Neural cell (in vitro differentiated cells): ENCODE measurements at regions not wholly inside any gene's neighbourhood (a gene's known extent, or its start where the extent isn't known, plus 50 kb on each side); places are given as distances from the start of the nearest gene placed in this dataset.
"Not testable (repeated sequence)": the region's sequence is repeated elsewhere in the genome, so short reads cannot be mapped to it uniquely, and the experiment has no call there.

Experiments
- H2AFZ ChIP-seq: fragments of 200-600, 300-800 bp; sonication (generic), shearing (Covaris generic); 2 replicates; pipeline ENCODE4 v1.6.0; 2014; ENCODE audit warnings: low read depth, mild to moderate bottlenecking, antibody characterized with exemption, low read length, moderate library complexity
- H3F3A ChIP-seq: fragments of 200-600 bp; shearing (Covaris generic); 2 replicates; pipeline ENCODE4 v1.6.1; 2016; ENCODE audit warnings: mild to moderate bottlenecking, moderate library complexity, mixed read lengths, antibody characterized with exemption, low read length; ENCODE audit not compliant: insufficient read depth, poor library complexity, severe bottlenecking
- H3K27ac ChIP-seq: fragments of 200-600, 300-800 bp; sonication (generic), shearing (Covaris generic); 2 replicates; pipeline ENCODE4 v1.5.1; 2014; ENCODE audit warnings: mild to moderate bottlenecking, low read length, moderate library complexity
- H3K27me3 ChIP-seq: fragments of 300-800, 200-600 bp; sonication (generic), shearing (Covaris generic); 2 replicates; pipeline ENCODE4 v1.6.0; 2014; ENCODE audit warnings: mild to moderate bottlenecking, low read depth, low read length, moderate library complexity; ENCODE audit not compliant: insufficient read depth
- H3K36me3 ChIP-seq: fragments of 300-800, 200-600 bp; sonication (generic), shearing (Covaris generic); 2 replicates; pipeline ENCODE4 v1.5.1; 2014; ENCODE audit warnings: mild to moderate bottlenecking, antibody characterized with exemption, low read length, moderate library complexity; ENCODE audit not compliant: insufficient read depth
- H3K4me2 ChIP-seq: fragments of 300-800, 200-600 bp; sonication (generic), shearing (Covaris generic); 2 replicates; pipeline ENCODE4 v1.6.0; 2014; ENCODE audit warnings: mild to moderate bottlenecking, low read length
- H3K4me3 ChIP-seq: fragments of 300-800, 200-600 bp; sonication (generic), shearing (Covaris generic); 2 replicates; pipeline ENCODE4 v1.5.1; 2014; ENCODE audit warnings: mild to moderate bottlenecking, low read length, moderate library complexity
- H3K79me2 ChIP-seq: fragments of 200-600 bp; shearing (Covaris generic); replicated peaks from 2 replicates; pipeline ENCODE4 v1.6.0; 2014; ENCODE audit warnings: mild to moderate bottlenecking, low read length, moderate library complexity; ENCODE audit not compliant: insufficient read depth
- H3K9ac ChIP-seq: fragments of 300-800, 200-600 bp; sonication (generic), shearing (Covaris generic); 2 replicates; pipeline ENCODE4 v1.6.1; 2016; ENCODE audit warnings: mild to moderate bottlenecking, low read length, mixed read lengths
- H3K9me2 ChIP-seq: fragments of 200-600 bp; shearing (Covaris generic); 2 replicates; pipeline ENCODE4 v1.6.1; 2016; ENCODE audit warnings: mild to moderate bottlenecking, low read length, mixed read lengths; ENCODE audit not compliant: insufficient read depth
- H3K9me3 ChIP-seq: fragments of 200-600, 300-800 bp; sonication (generic), shearing (Covaris generic); 2 replicates; pipeline ENCODE4 v1.6.1; 2016; ENCODE audit warnings: mild to moderate bottlenecking, mixed run types, low read length, moderate library complexity, mixed read lengths
- H4K20me1 ChIP-seq: fragments of 200-600 bp; shearing (Covaris generic); 2 replicates; pipeline ENCODE4 v1.6.1; 2016; ENCODE audit warnings: mild to moderate bottlenecking, mixed run types; ENCODE audit not compliant: insufficient read depth
- EP300 ChIP-seq: fragments of 450-650 bp; conservative IDR thresholded peaks from 2 replicates; pipeline ENCODE4 v1.6.1; 2014; ENCODE audit warnings: antibody characterized with exemption, mild to moderate bottlenecking, moderate library complexity; ENCODE audit not compliant: poor library complexity, severe bottlenecking
- EZH2 ChIP-seq: fragments of 200-600, 300-800 bp; shearing (Covaris generic), sonication (generic); IDR thresholded peaks from 2 replicates; pipeline ENCODE4 v1.6.1; 2014; ENCODE audit warnings: antibody characterized with exemption, low read length, borderline replicate concordance, mild to moderate bottlenecking; ENCODE audit not compliant: insufficient read depth, poor library complexity, severe bottlenecking
- MXI1 ChIP-seq: fragments of 450-650 bp; conservative IDR thresholded peaks from 2 replicates; pipeline ENCODE4 v1.6.1; 2014; ENCODE audit warnings: antibody characterized with exemption, mild to moderate bottlenecking; ENCODE audit not compliant: poor library complexity, severe bottlenecking
- POLR2AphosphoS5 ChIP-seq: IDR thresholded peaks from 2 replicates; pipeline ENCODE4 v1.6.1; 2012
- RAD21 ChIP-seq: fragments of 450-650 bp; conservative IDR thresholded peaks from 2 replicates; pipeline ENCODE4 v1.6.1; 2014; ENCODE audit warnings: antibody characterized with exemption, mild to moderate bottlenecking, moderate library complexity
- SMC3 ChIP-seq: fragments of 450-650 bp; conservative IDR thresholded peaks from 2 replicates; pipeline ENCODE4 v1.6.1; 2014; ENCODE audit warnings: antibody characterized with exemption, mild to moderate bottlenecking, moderate library complexity; ENCODE audit not compliant: poor library complexity
- TAF1 ChIP-seq: IDR thresholded peaks from 2 replicates; pipeline ENCODE4 v1.6.1; 2012; ENCODE audit warnings: low read depth
- TF ChIP-seq, protein P1 (sequence below): fragments of 450-650 bp; IDR thresholded peaks from 2 replicates; pipeline ENCODE4 v1.5.1; 2014; ENCODE audit warnings: antibody characterized with exemption, mild to moderate bottlenecking, moderate library complexity; ENCODE audit not compliant: poor library complexity, severe bottlenecking
- TF ChIP-seq, protein P2 (sequence below): IDR thresholded peaks from 2 replicates; pipeline ENCODE4 v1.6.1; 2012; ENCODE audit warnings: borderline replicate concordance

DNA sequence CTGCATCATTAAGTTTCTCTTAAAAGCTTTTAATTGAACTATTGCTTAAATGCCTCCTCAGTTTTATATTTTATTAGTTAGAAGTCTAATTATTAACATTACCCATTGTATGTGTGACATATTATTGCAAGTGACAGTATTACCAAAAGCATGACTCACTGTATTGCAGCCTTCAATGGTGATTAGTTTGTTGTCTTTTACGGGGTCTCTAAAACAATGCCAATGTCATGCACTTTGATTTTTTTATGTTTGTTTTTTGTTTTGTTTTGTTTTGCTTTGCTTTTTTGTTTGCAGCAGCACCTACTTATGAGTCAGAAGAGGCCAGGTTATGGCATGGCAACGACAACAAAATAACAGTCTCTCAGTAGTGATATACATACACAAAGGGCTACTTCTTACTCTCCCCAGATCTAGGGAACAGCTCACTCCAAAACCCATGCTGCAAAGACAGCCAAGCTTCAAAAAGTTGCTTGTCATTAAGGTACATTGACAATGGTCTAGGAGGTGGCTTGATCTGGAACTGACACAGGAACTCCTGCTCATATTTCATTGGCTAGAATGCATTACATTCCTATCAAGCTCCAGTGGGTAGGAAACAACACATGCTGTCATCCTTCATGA is 293.7 kb upstream of the POM121L12 start:
- H3K27ac ChIP-seq = no peak overlapping the region
- no peak for TF ChIP-seq POLR2AphosphoS5
- TF ChIP-seq, protein P1, sequence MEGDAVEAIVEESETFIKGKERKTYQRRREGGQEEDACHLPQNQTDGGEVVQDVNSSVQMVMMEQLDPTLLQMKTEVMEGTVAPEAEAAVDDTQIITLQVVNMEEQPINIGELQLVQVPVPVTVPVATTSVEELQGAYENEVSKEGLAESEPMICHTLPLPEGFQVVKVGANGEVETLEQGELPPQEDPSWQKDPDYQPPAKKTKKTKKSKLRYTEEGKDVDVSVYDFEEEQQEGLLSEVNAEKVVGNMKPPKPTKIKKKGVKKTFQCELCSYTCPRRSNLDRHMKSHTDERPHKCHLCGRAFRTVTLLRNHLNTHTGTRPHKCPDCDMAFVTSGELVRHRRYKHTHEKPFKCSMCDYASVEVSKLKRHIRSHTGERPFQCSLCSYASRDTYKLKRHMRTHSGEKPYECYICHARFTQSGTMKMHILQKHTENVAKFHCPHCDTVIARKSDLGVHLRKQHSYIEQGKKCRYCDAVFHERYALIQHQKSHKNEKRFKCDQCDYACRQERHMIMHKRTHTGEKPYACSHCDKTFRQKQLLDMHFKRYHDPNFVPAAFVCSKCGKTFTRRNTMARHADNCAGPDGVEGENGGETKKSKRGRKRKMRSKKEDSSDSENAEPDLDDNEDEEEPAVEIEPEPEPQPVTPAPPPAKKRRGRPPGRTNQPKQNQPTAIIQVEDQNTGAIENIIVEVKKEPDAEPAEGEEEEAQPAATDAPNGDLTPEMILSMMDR = no peak
- TF ChIP-seq, protein P2, sequence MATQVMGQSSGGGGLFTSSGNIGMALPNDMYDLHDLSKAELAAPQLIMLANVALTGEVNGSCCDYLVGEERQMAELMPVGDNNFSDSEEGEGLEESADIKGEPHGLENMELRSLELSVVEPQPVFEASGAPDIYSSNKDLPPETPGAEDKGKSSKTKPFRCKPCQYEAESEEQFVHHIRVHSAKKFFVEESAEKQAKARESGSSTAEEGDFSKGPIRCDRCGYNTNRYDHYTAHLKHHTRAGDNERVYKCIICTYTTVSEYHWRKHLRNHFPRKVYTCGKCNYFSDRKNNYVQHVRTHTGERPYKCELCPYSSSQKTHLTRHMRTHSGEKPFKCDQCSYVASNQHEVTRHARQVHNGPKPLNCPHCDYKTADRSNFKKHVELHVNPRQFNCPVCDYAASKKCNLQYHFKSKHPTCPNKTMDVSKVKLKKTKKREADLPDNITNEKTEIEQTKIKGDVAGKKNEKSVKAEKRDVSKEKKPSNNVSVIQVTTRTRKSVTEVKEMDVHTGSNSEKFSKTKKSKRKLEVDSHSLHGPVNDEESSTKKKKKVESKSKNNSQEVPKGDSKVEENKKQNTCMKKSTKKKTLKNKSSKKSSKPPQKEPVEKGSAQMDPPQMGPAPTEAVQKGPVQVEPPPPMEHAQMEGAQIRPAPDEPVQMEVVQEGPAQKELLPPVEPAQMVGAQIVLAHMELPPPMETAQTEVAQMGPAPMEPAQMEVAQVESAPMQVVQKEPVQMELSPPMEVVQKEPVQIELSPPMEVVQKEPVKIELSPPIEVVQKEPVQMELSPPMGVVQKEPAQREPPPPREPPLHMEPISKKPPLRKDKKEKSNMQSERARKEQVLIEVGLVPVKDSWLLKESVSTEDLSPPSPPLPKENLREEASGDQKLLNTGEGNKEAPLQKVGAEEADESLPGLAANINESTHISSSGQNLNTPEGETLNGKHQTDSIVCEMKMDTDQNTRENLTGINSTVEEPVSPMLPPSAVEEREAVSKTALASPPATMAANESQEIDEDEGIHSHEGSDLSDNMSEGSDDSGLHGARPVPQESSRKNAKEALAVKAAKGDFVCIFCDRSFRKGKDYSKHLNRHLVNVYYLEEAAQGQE = no peak
- no peaks in the 10 kb centered on the region for H3K36me3 ChIP-seq
- H4K20me1 ChIP-seq = no peaks in the 10 kb centered on the region
- no peak overlapping the region for H3K4me3 ChIP-seq
- no peaks in the 10 kb centered on the region for H3K79me2 ChIP-seq
- H3K9ac ChIP-seq = no peak overlapping the region
- H2AFZ ChIP-seq = no peak overlapping the region
- H3K27me3 ChIP-seq = no peaks in the 10 kb centered on the region
- H3K4me2 ChIP-seq = no peak overlapping the region
- no peaks in the 10 kb centered on the region for H3K9me3 ChIP-seq
- H3F3A ChIP-seq = no peaks in the 10 kb centered on the region
- H3K9me2 ChIP-seq = no peaks in the 10 kb centered on the region

DNA sequence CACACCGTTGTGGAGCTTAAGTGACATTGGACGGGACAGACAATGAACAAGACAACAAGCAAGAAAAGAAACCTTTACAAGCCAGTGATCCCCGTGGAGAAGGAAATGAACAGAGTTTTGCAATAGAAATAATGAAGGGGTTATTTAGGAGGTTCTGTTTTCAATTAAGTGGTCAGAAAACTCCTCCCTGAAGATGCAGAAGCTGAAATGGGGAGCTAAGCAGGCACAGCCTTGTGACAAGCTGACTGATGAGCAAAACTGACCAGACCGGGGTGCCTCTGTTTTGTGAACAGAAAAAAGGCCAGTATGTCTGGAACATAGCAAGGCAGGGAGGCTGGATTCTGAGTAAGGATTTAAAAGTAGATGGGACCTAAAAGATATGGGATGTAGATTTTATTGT is 299.8 kb upstream of the POM121L12 start:
- Histone ChIP-seq H3K9me3 (no peaks in the 10 kb centered on the region), H3K9ac (no peak overlapping the region), H3K27ac (no peak overlapping the region), H3K4me2 (no peak overlapping the region), H3K4me3 (no peak overlapping the region), H3F3A (no peaks in the 10 kb centered on the region), H3K9me2 (no peaks in the 10 kb centered on the region), H3K27me3 (no peaks in the 10 kb centered on the region), H2AFZ (no peak overlapping the region), H3K79me2 (no peaks in the 10 kb centered on the region), H3K36me3 (no peaks in the 10 kb centered on the region), H4K20me1 (no peaks in the 10 kb centered on the region)
- no peak for TF ChIP-seq EZH2
- no peak for TF ChIP-seq SMC3
- no peak for TF ChIP-seq EP300
- no peak for TF ChIP-seq MXI1
- no peak for TF ChIP-seq POLR2AphosphoS5
- TF ChIP-seq, protein P1 = no peak
- TF ChIP-seq TAF1 = no peak
- TF ChIP-seq RAD21 = no peak
- TF ChIP-seq, protein P2 = no peak

DNA sequence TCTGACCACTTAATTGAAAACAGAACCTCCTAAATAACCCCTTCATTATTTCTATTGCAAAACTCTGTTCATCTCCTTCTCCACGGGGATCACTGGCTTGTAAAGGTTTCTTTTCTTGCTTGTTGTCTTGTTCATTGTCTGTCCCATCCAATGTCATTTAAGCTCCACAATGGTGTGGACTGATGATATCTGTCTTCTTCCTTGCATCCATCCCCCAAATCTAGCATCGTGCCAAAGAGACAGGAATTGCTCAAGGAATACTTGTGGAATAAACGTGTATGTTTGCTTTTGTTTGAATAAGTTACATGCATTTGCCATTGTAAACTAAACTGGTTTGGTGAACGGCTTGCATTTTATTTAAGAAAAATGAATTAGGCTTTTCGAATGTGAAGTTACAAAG is 306.8 kb upstream of the POM121L12 start:
- not testable (repeated sequence) for H3F3A ChIP-seq, H2AFZ ChIP-seq, H3K9ac ChIP-seq, H3K4me3 ChIP-seq, H3K4me2 ChIP-seq, H4K20me1 ChIP-seq, H3K9me3 ChIP-seq, H3K79me2 ChIP-seq, H3K27me3 ChIP-seq, H3K9me2 ChIP-seq, H3K36me3 ChIP-seq, H3K27ac ChIP-seq
